Smooth muscle cell of the brain vasculature (primary cell): ENCODE measurements at regions not wholly inside any gene's neighbourhood (a gene's known extent, or its start where the extent isn't known, plus 50 kb on each side); places are given as distances from the start of the nearest gene placed in this dataset.

ENCODE experiments used
- DNase-seq: peaks from one replicate; pipeline ENCODE4 v3.0.0-alpha.2; 2012; ENCODE audit warnings: low read depth, low spot score

DNA sequence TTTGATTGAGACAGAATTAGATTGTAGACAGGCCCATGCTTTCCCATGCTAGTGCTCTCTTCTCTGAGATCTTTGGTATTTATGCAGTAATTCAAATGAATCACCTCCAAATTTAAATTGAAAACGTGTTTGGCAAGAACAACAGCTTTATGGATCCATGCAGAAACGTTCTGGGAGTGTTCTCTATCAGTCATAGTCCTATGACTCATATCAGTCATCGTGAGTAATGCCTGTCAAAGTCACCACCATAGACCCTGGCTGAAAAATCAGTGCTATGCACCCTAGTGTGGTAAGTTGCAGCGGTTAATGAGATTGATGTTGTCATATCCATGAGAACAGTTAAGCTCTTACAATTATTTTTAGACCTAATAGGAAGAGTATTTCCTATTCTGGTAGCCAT, 90.1 kb upstream of the FOXG1 start:
- no peak for DNase-seq

GRCh38 chr14:28677381-28677780, 89.2 kb upstream of the FOXG1 start:
- DNase-seq = no peak

- no peak for DNase-seq
These were observed 87.7 kb upstream of the FOXG1 start for GRCh38 chr14:28678887-28679286.

GRCh38 chr14:28681681-28682080, 84.9 kb upstream of the FOXG1 start:
- DNase-seq = no peak

DNA sequence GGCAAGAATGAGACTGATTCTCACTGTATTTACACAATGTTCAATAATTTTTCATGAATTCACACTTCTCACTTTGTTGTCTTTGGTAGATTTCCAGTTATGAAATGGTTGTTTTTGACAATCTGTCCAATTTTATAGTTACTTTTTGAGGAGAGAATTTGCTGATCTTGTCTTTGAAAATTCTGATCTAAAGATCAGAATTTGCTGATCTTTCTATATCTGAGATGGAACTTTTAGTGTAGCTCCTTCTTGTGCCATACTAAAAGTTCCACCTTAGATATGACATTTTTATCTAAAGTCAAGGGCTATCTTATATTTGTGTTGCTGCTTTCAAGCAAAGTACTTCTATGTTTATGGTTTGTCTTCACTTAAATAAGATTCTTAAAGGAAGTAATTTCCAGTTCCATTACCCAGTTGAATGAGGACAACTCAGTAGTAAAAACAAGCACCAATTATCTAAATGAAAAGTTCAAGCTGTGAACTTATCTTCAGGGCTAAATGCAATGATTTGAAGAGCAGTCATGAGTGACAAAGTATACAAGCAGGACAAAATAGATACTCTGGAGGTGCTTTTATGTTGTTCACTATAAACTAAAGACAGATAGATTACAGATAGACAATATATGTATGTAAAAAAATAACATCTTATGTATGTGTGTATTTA, 76.4 kb upstream of the FOXG1 start:
- DNase-seq = no peak

- no peak for DNase-seq
These were observed 71.5 kb upstream of the FOXG1 start for GRCh38 chr14:28695109-28695508.

- no peak for DNase-seq
These were observed 64.9 kb upstream of the FOXG1 start for GRCh38 chr14:28701733-28702132.

DNA sequence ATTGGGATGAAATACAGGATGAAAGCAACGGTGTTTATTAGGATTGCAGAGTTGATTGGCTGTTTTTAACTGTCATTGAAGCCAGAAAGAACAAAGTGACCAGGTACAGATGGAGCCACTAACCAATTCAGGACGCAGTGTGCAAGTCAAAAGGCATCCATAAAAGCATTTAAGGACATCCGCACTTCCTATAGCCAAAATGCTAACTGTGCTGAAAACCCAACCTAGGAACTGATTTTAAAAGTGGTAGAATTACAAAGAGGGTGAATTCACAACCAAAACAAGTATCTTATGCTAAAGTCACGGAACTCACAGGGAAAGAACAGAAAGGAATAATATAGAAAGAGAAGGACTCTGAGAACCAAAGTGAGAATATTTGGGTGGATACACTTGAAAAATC, 63.1 kb upstream of the FOXG1 start:
- DNase-seq = no peak

DNA sequence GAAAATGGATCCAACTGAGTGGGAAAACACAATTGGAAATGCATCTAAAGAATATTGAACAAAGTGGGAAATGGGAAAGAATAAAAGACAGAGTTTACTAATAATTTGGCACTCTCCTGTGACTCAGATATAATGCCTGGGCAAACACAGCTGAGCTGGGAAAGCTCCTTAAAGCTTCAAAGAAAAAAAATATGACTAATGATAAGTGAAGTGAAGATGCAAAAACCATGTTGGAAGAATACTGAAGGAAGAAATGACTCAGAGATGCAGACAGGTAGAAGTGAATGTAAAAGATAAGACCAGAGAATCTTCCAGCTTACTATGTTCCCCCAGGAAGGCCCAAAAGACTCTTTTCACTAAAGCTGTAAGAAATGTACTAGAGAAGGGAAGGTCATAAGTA, 62.4 kb upstream of the FOXG1 start:
- no peak for DNase-seq

DNA sequence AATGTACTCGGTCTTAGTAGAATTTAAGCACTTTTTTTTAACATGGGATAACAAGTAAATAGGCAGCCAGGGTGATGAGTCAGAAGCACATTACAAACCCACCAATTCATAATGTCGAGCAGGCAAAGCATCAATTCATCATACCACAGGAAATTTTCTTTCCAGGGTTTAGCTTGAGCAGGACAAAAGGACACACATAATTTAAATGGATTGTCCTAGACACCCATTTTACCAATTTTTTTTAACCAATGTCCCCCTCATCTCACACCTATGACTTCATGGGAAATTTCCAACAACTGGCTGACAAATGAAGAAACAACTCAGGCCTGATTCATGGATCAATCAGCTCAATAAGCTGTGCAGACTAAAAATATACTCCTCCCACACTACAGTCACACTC, 58.8 kb upstream of the FOXG1 start:
- no peak for DNase-seq

DNA sequence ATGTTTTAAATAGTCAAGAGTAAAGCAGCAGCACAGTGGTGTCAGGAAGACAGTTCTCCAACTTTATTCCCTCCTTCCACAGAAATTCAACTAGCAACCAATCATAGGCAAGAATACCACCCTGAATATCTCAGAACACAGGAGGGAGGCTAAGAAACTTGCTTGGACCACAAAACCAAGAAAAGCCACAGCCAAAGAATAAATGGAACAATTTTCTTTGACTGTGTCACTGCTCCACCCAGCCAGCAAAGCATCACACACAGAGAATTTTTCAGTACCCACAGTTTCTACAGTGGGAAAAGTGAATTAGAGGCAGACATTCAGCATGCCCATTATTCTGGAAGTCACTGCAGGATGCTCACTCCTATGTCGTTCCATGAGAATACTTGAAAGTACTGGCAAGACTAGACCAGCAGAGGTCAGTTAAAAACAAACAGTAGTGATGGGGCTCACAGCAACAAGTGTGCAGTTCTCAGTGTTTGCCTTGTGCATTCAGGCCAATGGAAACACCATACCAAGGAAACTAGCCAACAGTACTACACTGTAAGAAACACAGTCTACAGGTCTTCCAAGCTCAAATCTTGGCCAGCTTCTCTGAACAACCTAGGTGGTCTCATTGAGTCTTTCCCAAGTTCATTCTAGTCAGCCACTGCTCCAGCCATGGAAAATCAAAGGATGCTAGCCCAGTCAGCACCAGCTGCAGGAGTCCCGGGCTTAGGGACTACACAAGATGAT, 56.8 kb upstream of the FOXG1 start:
- no peak for DNase-seq
